HEK293 (cell line): ENCODE measurements at regions not wholly inside any gene's neighbourhood (a gene's known extent, or its start where the extent isn't known, plus 50 kb on each side); places are given as distances from the start of the nearest gene placed in this dataset.

Source experiments
- HOXA7 ChIP-seq: sonication (generic); formaldehyde crosslinking; IDR thresholded peaks from 2 replicates; pipeline ENCODE4 v1.8.1; 2022; ENCODE audit warnings: missing genetic modification reagents, borderline replicate concordance
- ZBTB20 ChIP-seq: fragments of 450-650 bp; formaldehyde crosslinking; IDR thresholded peaks from 2 replicates; pipeline ENCODE4 v1.5.1; 2016; ENCODE audit warnings: missing biosample characterization, missing genetic modification characterization
- ZNF121 ChIP-seq: fragments of 450-650 bp; formaldehyde crosslinking; IDR thresholded peaks from 2 replicates; pipeline ENCODE4 v1.5.1; 2016; ENCODE audit warnings: missing biosample characterization, missing genetic modification characterization
- ZNF24 ChIP-seq: fragments of 450-650 bp; formaldehyde crosslinking; IDR thresholded peaks from 2 replicates; pipeline ENCODE4 v1.5.1; 2016; ENCODE audit warnings: missing biosample characterization, missing genetic modification characterization
- ZNF324 ChIP-seq: fragments of 450-650 bp; formaldehyde crosslinking; IDR thresholded peaks from 2 replicates; pipeline ENCODE4 v1.5.1; 2016; ENCODE audit warnings: missing biosample characterization, missing genetic modification characterization
- ZNF791 ChIP-seq: fragments of 450-650 bp; formaldehyde crosslinking; IDR thresholded peaks from 2 replicates; pipeline ENCODE4 v1.5.1; 2016; ENCODE audit warnings: missing biosample characterization, missing genetic modification characterization
- TF ChIP-seq, protein P1 (sequence below): fragments of 450-650 bp; formaldehyde crosslinking; IDR thresholded peaks from 2 replicates; pipeline ENCODE4 v1.5.1; 2016; ENCODE audit warnings: missing biosample characterization, missing genetic modification characterization
- TF ChIP-seq, protein P2 (sequence below): fragments of 450-650 bp; formaldehyde crosslinking; IDR thresholded peaks from 2 replicates; pipeline ENCODE4 v1.5.1; 2016; ENCODE audit warnings: missing biosample characterization, missing genetic modification characterization, borderline replicate concordance
- TF ChIP-seq, protein P3 (sequence below): fragments of 450-650 bp; formaldehyde crosslinking; IDR thresholded peaks from 2 replicates; pipeline ENCODE4 v1.5.1; 2016; ENCODE audit warnings: missing biosample characterization, missing genetic modification characterization
- TF ChIP-seq, protein P4 (sequence below): fragments of 450-650 bp; formaldehyde crosslinking; IDR thresholded peaks from 2 replicates; pipeline ENCODE4 v1.5.0; 2017; ENCODE audit warnings: missing biosample characterization, missing genetic modification characterization, borderline replicate concordance

DNA sequence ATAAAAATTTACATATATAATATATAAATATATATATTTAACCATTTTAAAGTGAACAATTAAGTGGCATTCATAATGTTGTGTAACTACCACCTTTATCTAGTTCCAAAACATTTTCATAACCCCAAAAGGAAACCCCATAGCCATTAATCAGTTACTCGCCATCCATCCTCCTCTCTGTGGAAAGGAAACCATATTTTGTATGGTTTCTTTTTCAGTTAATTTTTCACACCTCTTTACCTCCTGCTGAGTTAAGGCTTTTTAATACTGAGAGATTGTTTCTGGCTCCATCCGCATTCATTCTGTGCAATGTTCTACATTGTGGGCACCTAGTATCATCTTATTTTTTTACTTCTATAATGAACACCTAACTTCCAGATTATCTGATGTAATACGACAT is 512.1 kb downstream of the LMO4 start:
- TF ChIP-seq, protein P1, sequence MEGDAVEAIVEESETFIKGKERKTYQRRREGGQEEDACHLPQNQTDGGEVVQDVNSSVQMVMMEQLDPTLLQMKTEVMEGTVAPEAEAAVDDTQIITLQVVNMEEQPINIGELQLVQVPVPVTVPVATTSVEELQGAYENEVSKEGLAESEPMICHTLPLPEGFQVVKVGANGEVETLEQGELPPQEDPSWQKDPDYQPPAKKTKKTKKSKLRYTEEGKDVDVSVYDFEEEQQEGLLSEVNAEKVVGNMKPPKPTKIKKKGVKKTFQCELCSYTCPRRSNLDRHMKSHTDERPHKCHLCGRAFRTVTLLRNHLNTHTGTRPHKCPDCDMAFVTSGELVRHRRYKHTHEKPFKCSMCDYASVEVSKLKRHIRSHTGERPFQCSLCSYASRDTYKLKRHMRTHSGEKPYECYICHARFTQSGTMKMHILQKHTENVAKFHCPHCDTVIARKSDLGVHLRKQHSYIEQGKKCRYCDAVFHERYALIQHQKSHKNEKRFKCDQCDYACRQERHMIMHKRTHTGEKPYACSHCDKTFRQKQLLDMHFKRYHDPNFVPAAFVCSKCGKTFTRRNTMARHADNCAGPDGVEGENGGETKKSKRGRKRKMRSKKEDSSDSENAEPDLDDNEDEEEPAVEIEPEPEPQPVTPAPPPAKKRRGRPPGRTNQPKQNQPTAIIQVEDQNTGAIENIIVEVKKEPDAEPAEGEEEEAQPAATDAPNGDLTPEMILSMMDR (tag by site-specific recombination), result no peak
- TF ChIP-seq HOXA7 (CRISPR knock-in tag) (no peak), ZNF121 (tag by site-specific recombination) (no peak), ZNF791 (tag by site-specific recombination) (no peak), ZNF24 (tag by site-specific recombination) (no peak), ZBTB20 (no peak), ZNF324 (tag by site-specific recombination) (no peak)
- TF ChIP-seq, protein P2, sequence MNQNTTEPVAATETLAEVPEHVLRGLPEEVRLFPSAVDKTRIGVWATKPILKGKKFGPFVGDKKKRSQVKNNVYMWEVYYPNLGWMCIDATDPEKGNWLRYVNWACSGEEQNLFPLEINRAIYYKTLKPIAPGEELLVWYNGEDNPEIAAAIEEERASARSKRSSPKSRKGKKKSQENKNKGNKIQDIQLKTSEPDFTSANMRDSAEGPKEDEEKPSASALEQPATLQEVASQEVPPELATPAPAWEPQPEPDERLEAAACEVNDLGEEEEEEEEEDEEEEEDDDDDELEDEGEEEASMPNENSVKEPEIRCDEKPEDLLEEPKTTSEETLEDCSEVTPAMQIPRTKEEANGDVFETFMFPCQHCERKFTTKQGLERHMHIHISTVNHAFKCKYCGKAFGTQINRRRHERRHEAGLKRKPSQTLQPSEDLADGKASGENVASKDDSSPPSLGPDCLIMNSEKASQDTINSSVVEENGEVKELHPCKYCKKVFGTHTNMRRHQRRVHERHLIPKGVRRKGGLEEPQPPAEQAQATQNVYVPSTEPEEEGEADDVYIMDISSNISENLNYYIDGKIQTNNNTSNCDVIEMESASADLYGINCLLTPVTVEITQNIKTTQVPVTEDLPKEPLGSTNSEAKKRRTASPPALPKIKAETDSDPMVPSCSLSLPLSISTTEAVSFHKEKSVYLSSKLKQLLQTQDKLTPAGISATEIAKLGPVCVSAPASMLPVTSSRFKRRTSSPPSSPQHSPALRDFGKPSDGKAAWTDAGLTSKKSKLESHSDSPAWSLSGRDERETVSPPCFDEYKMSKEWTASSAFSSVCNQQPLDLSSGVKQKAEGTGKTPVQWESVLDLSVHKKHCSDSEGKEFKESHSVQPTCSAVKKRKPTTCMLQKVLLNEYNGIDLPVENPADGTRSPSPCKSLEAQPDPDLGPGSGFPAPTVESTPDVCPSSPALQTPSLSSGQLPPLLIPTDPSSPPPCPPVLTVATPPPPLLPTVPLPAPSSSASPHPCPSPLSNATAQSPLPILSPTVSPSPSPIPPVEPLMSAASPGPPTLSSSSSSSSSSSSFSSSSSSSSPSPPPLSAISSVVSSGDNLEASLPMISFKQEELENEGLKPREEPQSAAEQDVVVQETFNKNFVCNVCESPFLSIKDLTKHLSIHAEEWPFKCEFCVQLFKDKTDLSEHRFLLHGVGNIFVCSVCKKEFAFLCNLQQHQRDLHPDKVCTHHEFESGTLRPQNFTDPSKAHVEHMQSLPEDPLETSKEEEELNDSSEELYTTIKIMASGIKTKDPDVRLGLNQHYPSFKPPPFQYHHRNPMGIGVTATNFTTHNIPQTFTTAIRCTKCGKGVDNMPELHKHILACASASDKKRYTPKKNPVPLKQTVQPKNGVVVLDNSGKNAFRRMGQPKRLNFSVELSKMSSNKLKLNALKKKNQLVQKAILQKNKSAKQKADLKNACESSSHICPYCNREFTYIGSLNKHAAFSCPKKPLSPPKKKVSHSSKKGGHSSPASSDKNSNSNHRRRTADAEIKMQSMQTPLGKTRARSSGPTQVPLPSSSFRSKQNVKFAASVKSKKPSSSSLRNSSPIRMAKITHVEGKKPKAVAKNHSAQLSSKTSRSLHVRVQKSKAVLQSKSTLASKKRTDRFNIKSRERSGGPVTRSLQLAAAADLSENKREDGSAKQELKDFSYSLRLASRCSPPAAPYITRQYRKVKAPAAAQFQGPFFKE (tag by site-specific recombination), result no peak
- TF ChIP-seq, protein P3, sequence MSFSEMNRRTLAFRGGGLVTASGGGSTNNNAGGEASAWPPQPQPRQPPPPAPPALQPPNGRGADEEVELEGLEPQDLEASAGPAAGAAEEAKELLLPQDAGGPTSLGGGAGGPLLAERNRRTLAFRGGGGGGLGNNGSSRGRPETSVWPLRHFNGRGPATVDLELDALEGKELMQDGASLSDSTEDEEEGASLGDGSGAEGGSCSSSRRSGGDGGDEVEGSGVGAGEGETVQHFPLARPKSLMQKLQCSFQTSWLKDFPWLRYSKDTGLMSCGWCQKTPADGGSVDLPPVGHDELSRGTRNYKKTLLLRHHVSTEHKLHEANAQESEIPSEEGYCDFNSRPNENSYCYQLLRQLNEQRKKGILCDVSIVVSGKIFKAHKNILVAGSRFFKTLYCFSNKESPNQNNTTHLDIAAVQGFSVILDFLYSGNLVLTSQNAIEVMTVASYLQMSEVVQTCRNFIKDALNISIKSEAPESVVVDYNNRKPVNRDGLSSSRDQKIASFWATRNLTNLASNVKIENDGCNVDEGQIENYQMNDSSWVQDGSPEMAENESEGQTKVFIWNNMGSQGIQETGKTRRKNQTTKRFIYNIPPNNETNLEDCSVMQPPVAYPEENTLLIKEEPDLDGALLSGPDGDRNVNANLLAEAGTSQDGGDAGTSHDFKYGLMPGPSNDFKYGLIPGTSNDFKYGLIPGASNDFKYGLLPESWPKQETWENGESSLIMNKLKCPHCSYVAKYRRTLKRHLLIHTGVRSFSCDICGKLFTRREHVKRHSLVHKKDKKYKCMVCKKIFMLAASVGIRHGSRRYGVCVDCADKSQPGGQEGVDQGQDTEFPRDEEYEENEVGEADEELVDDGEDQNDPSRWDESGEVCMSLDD (tag by site-specific recombination), result no peak
- TF ChIP-seq, protein P4, sequence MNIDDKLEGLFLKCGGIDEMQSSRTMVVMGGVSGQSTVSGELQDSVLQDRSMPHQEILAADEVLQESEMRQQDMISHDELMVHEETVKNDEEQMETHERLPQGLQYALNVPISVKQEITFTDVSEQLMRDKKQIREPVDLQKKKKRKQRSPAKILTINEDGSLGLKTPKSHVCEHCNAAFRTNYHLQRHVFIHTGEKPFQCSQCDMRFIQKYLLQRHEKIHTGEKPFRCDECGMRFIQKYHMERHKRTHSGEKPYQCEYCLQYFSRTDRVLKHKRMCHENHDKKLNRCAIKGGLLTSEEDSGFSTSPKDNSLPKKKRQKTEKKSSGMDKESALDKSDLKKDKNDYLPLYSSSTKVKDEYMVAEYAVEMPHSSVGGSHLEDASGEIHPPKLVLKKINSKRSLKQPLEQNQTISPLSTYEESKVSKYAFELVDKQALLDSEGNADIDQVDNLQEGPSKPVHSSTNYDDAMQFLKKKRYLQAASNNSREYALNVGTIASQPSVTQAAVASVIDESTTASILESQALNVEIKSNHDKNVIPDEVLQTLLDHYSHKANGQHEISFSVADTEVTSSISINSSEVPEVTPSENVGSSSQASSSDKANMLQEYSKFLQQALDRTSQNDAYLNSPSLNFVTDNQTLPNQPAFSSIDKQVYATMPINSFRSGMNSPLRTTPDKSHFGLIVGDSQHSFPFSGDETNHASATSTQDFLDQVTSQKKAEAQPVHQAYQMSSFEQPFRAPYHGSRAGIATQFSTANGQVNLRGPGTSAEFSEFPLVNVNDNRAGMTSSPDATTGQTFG (tag by site-specific recombination), result no peak
